Activated T-cell treated with anti-CD3 and anti-CD28 coated beads, Interleukin-2, amount 50 U/mL, for 72 hours (primary cell): ENCODE measurements at regions not wholly inside any gene's neighbourhood (a gene's known extent, or its start where the extent isn't known, plus 50 kb on each side); places are given as distances from the start of the nearest gene placed in this dataset.

ENCODE experiments used
- ATAC-seq, 2 donors: fragments of 150-1000 bp; cut with Tn5 transposase; replicated peaks in 1 of 2; 2 replicates each; pipeline ENCODE4 v1.10.0; 2021; ENCODE audit warnings: moderate library complexity in 2 of 2, mild to moderate bottlenecking in 1 of 2
- DNase-seq, 2 donors: peaks; one replicate each; pipeline ENCODE4 v3.0.0; 2021 to 2022; ENCODE audit warnings: mixed read lengths in 1 of 2
- H3K27ac Mint-ChIP-seq: one replicate; pipeline ENCODE4 v1.8.0; 2022; ENCODE audit warnings: mild to moderate bottlenecking, moderate library complexity, mixed read lengths
- H3K27me3 Mint-ChIP-seq: one replicate; pipeline ENCODE4 v1.8.0; 2022; ENCODE audit warnings: low read depth, mixed read lengths
- H3K36me3 Mint-ChIP-seq, 2 donors: one replicate each; pipeline ENCODE4 v1.8.0; 2022; ENCODE audit warnings: mixed read lengths in 2 of 2, mild to moderate bottlenecking in 1 of 2; ENCODE audit not compliant: insufficient read depth in 2 of 2
- H3K4me1 Mint-ChIP-seq: one replicate; pipeline ENCODE4 v1.8.0; 2022; ENCODE audit warnings: low read depth, mixed read lengths
- H3K4me3 Mint-ChIP-seq, 2 donors: one replicate each; pipeline ENCODE4 v1.8.0; 2022; ENCODE audit warnings: mild to moderate bottlenecking in 2 of 2, mixed read lengths in 2 of 2, moderate library complexity in 2 of 2
- H3K9me3 Mint-ChIP-seq, 2 donors: one replicate each; pipeline ENCODE4 v1.8.0; 2022; ENCODE audit warnings: mixed read lengths in 2 of 2

GRCh38 chrY:15162211-15162610 lies 637.9 kb downstream of the NLGN4Y start:
- Mint-ChIP-seq H3K36me3 (no peaks in the 10 kb centered on the region), H3K9me3 (no peaks in the 10 kb centered on the region), H3K27ac (no peak overlapping the region), H3K4me1 (no peaks in the 10 kb centered on the region), H3K27me3 (no peaks in the 10 kb centered on the region), H3K4me3 (no peak overlapping the region)
- ATAC-seq (no peak), DNase-seq (no peak)

- Mint-ChIP-seq H3K9me3 (no peaks in the 10 kb centered on the region), H3K27me3 (no peaks in the 10 kb centered on the region), H3K27ac (no peak overlapping the region), H3K4me3 (no peak overlapping the region), H3K4me1 (no peaks in the 10 kb centered on the region), H3K36me3 (no peaks in the 10 kb centered on the region)
- no peak for ATAC-seq
- DNase-seq: no peak
These were observed 655.6 kb downstream of the NLGN4Y start for GRCh38 chrY:15179890-15180289.

GRCh38 chrY:15229056-15229455 lies 704.7 kb downstream of the NLGN4Y start:
- H3K27me3 Mint-ChIP-seq: no peaks in the 10 kb centered on the region
- DNase-seq: no peak
- no peak overlapping the region for H3K27ac Mint-ChIP-seq
- no peaks in the 10 kb centered on the region for H3K36me3 Mint-ChIP-seq
- no peak overlapping the region for H3K4me3 Mint-ChIP-seq
- no peak for ATAC-seq
- peaks cover 0 to 5% of the 10 kb centered on the region in 2 donors for H3K9me3 Mint-ChIP-seq
- H3K4me1 Mint-ChIP-seq: no peaks in the 10 kb centered on the region

- Mint-ChIP-seq H3K4me3 (no peak overlapping the region), H3K27me3 (no peaks in the 10 kb centered on the region), H3K9me3 (no peaks in the 10 kb centered on the region), H3K27ac (no peak overlapping the region), H3K36me3 (no peaks in the 10 kb centered on the region), H3K4me1 (no peaks in the 10 kb centered on the region)
- no peak for DNase-seq
- ATAC-seq: no peak
These were observed 715.3 kb downstream of the NLGN4Y start for GRCh38 chrY:15239596-15240132.

GRCh38 chrY:15259286-15259685 lies 735.0 kb downstream of the NLGN4Y start:
- Mint-ChIP-seq H3K36me3 (no peaks in the 10 kb centered on the region), H3K4me3 (no peak overlapping the region), H3K9me3 (no peaks in the 10 kb centered on the region), H3K27me3 (no peaks in the 10 kb centered on the region), H3K27ac (no peak overlapping the region), H3K4me1 (no peaks in the 10 kb centered on the region)
- ATAC-seq: no peak
- DNase-seq: no peak

GRCh38 chrY:15286572-15286971 lies 762.2 kb downstream of the NLGN4Y start:
- no peaks in the 10 kb centered on the region for H3K27me3 Mint-ChIP-seq
- H3K9me3 Mint-ChIP-seq: no peaks in the 10 kb centered on the region

GRCh38 chrY:15289821-15290220 lies 765.5 kb downstream of the NLGN4Y start:
- Mint-ChIP-seq H3K36me3 (no peaks in the 10 kb centered on the region), H3K4me1 (no peaks in the 10 kb centered on the region), H3K27me3 (no peaks in the 10 kb centered on the region), H3K9me3 (no peaks in the 10 kb centered on the region), H3K27ac (no peak overlapping the region), H3K4me3 (no peak overlapping the region)
- no peak for DNase-seq
- no peak for ATAC-seq

More at GRCh38 chrY:15286572-15286971, 762.2 kb downstream of the NLGN4Y start:
- no peak for ATAC-seq
- no peaks in the 10 kb centered on the region for H3K4me1 Mint-ChIP-seq
- DNase-seq: no peak
- no peak overlapping the region for H3K27ac Mint-ChIP-seq
- H3K4me3 Mint-ChIP-seq: no peak overlapping the region
- H3K36me3 Mint-ChIP-seq: no peaks in the 10 kb centered on the region

- no peaks in the 10 kb centered on the region for H3K27me3 Mint-ChIP-seq
- ATAC-seq: no peak
- no peaks in the 10 kb centered on the region for H3K9me3 Mint-ChIP-seq
- no peak overlapping the region for H3K27ac Mint-ChIP-seq
- H3K4me3 Mint-ChIP-seq: no peak overlapping the region
- DNase-seq: no peak
- H3K4me1 Mint-ChIP-seq: no peaks in the 10 kb centered on the region
- H3K36me3 Mint-ChIP-seq: no peaks in the 10 kb centered on the region
These were observed 768.6 kb downstream of the NLGN4Y start for GRCh38 chrY:15292881-15293280.

GRCh38 chrY:15301879-15302278 lies 777.5 kb downstream of the NLGN4Y start:
- Mint-ChIP-seq H3K36me3 (no peaks in the 10 kb centered on the region), H3K27ac (no peak overlapping the region), H3K4me1 (no peaks in the 10 kb centered on the region), H3K27me3 (no peaks in the 10 kb centered on the region), H3K4me3 (no peak overlapping the region), H3K9me3 (no peaks in the 10 kb centered on the region)
- DNase-seq (no peak), ATAC-seq (no peak)

- no peak for DNase-seq
- Mint-ChIP-seq H3K27me3 (no peaks in the 10 kb centered on the region), H3K9me3 (peaks cover 0 to 5% of the 10 kb centered on the region in 2 donors), H3K4me1 (no peaks in the 10 kb centered on the region), H3K27ac (no peak overlapping the region), H3K4me3 (no peak overlapping the region), H3K36me3 (peaks cover 0 to 3% of the 10 kb centered on the region in 2 donors)
- ATAC-seq: no peak
These were observed 787.8 kb downstream of the NLGN4Y start for GRCh38 chrY:15312166-15312565.

- H3K9me3 Mint-ChIP-seq: peaks cover 0 to 2% of the 10 kb centered on the region in 2 donors
- ATAC-seq: no peak
- H3K27ac Mint-ChIP-seq: no peak overlapping the region
- H3K36me3 Mint-ChIP-seq: peaks cover 0 to 1% of the 10 kb centered on the region in 2 donors
- no peaks in the 10 kb centered on the region for H3K27me3 Mint-ChIP-seq
- H3K4me3 Mint-ChIP-seq: no peak overlapping the region
- no peaks in the 10 kb centered on the region for H3K4me1 Mint-ChIP-seq
- DNase-seq: no peak
These were observed 799.9 kb downstream of the NLGN4Y start for GRCh38 chrY:15324189-15324588.

- Mint-ChIP-seq H3K27ac (no peak overlapping the region), H3K27me3 (no peaks in the 10 kb centered on the region), H3K36me3 (peaks cover 0 to 1% of the 10 kb centered on the region in 2 donors), H3K9me3 (peaks cover 0 to 2% of the 10 kb centered on the region in 2 donors), H3K4me1 (no peaks in the 10 kb centered on the region), H3K4me3 (no peak overlapping the region)
- ATAC-seq: no peak
- no peak for DNase-seq
These were observed 800.9 kb downstream of the NLGN4Y start for GRCh38 chrY:15325201-15325600.

- no peaks in the 10 kb centered on the region for H3K27me3 Mint-ChIP-seq
- ATAC-seq (no peak), DNase-seq (no peak)
- H3K4me1 Mint-ChIP-seq: no peaks in the 10 kb centered on the region
- H3K9me3 Mint-ChIP-seq: no peaks in the 10 kb centered on the region
- no peak overlapping the region for H3K27ac Mint-ChIP-seq
- H3K36me3 Mint-ChIP-seq: no peaks in the 10 kb centered on the region
- H3K4me3 Mint-ChIP-seq: no peak overlapping the region
These were observed 802.3 kb downstream of the NLGN4Y start for GRCh38 chrY:15326673-15327072.

- no peaks in the 10 kb centered on the region for H3K4me1 Mint-ChIP-seq
- no peaks in the 10 kb centered on the region for H3K27me3 Mint-ChIP-seq
- ATAC-seq (no peak), DNase-seq (no peak)
- H3K27ac Mint-ChIP-seq: no peak overlapping the region
- no peak overlapping the region for H3K4me3 Mint-ChIP-seq
- H3K36me3 Mint-ChIP-seq: no peaks in the 10 kb centered on the region
- H3K9me3 Mint-ChIP-seq: no peaks in the 10 kb centered on the region
These were observed 804.5 kb downstream of the NLGN4Y start for GRCh38 chrY:15328848-15329247.
